GM06990 (cell line): ENCODE measurements at regions not wholly inside any gene's neighbourhood (a gene's known extent, or its start where the extent isn't known, plus 50 kb on each side); places are given as distances from the start of the nearest gene placed in this dataset.

Source experiments
- DNase-seq: peaks from one replicate; pipeline ENCODE4 v3.0.0-alpha.2; 2011; ENCODE audit not compliant: insufficient read length; ENCODE audit errors: extremely low read depth
- H3K27me3 ChIP-seq: replicated peaks from 2 replicates; pipeline ENCODE4 v1.6.0; 2011; ENCODE audit warnings: low read length; ENCODE audit not compliant: control insufficient read depth, insufficient read depth
- H3K36me3 ChIP-seq: 2 replicates; pipeline ENCODE4 v1.5.1; 2011; ENCODE audit warnings: low read length; ENCODE audit not compliant: control insufficient read depth, insufficient read depth
- H3K4me3 ChIP-seq: replicated peaks from 2 replicates; pipeline ENCODE4 v1.5.1; 2011; ENCODE audit warnings: low read depth, mild to moderate bottlenecking, control low read depth, low read length
- TF ChIP-seq, protein P1 (sequence below): IDR thresholded peaks from 2 replicates; pipeline ENCODE4 v1.5.1; 2011; ENCODE audit warnings: low read length, control low read depth, mild to moderate bottlenecking, inconsistent platforms; ENCODE audit not compliant: insufficient read depth, poor library complexity, severe bottlenecking

DNA sequence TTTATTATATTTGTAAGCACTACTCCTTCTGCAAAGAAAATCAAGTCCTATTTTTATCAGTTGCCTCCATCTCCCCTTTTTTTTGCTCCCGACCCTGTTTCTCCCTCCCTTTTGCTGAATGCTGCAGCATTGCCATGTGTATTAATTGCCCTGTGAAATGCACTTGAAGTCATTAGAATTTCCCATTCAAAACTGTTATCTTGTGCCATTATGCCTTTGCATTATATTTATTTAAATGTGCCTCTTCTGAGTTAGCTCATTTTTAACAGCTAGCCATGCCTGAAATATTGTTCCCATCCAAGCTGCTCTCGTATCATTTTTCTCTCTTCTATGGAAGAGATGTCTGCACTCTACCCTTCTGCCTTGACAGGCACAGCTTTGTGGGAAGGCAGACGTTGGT is 404.0 kb upstream of the PLXNA2 start:
- H3K36me3 ChIP-seq = no peaks in the 10 kb centered on the region
- TF ChIP-seq, protein P1, sequence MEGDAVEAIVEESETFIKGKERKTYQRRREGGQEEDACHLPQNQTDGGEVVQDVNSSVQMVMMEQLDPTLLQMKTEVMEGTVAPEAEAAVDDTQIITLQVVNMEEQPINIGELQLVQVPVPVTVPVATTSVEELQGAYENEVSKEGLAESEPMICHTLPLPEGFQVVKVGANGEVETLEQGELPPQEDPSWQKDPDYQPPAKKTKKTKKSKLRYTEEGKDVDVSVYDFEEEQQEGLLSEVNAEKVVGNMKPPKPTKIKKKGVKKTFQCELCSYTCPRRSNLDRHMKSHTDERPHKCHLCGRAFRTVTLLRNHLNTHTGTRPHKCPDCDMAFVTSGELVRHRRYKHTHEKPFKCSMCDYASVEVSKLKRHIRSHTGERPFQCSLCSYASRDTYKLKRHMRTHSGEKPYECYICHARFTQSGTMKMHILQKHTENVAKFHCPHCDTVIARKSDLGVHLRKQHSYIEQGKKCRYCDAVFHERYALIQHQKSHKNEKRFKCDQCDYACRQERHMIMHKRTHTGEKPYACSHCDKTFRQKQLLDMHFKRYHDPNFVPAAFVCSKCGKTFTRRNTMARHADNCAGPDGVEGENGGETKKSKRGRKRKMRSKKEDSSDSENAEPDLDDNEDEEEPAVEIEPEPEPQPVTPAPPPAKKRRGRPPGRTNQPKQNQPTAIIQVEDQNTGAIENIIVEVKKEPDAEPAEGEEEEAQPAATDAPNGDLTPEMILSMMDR = no peak
- no peak for DNase-seq
- H3K27me3 ChIP-seq = no peaks in the 10 kb centered on the region
- no peak overlapping the region for H3K4me3 ChIP-seq

DNA sequence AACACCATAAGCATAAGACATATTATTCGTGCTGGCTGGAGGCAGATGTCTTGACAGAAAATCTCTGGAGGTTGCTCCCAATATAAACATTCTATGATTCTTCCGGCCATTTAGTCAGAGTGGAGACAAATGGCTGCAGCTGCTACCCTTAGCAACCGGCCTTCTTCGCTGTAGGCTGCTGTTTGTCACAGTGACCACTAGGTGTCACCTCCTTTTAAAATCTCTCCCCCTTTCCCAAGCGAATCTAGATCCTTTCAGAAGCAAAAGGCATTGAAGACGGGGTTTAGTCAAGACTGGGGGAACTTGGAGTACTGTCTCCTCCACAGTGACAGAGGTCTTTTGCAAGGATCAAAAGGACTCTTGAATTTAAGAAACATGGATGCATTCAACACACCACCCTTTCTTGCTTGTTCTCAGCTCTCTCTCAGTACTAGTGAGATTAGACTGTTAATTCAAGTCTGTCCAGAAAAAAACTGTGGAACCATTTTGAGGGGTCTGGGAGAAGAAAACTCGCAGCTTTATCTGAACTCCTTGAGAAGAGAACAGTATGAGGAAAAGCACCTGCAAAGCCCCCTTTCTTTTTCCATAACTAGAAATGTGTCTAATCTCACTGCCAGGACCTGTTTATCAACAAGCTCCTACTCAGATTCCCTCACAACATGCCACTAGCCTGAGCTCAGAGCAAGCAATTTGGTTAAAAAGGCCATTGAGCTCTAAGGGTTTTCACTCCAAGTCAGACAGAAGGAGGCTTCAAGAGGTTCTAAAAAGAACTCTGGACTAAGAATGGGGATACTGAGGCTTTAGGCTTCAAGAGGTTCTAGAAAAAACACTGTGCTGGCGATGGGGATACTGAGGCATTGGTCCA is 408.3 kb upstream of the PLXNA2 start:
- TF ChIP-seq, protein P1 = peak; percentile 86
- DNase-seq = no peak
- no peaks in the 10 kb centered on the region; the same call in 1 of the 2 replicates for H3K27me3 ChIP-seq
- H3K4me3 ChIP-seq = no peak overlapping the region
- H3K36me3 ChIP-seq = no peaks in the 10 kb centered on the region

GRCh38 chr1:208653426-208653825 is 409.2 kb upstream of the PLXNA2 start:
- H3K27me3 ChIP-seq = no peaks in the 10 kb centered on the region; the same call in 1 of the 2 replicates
- no peak for DNase-seq
- H3K36me3 ChIP-seq = no peaks in the 10 kb centered on the region
- TF ChIP-seq, protein P1 = no peak
- no peak overlapping the region for H3K4me3 ChIP-seq

DNA sequence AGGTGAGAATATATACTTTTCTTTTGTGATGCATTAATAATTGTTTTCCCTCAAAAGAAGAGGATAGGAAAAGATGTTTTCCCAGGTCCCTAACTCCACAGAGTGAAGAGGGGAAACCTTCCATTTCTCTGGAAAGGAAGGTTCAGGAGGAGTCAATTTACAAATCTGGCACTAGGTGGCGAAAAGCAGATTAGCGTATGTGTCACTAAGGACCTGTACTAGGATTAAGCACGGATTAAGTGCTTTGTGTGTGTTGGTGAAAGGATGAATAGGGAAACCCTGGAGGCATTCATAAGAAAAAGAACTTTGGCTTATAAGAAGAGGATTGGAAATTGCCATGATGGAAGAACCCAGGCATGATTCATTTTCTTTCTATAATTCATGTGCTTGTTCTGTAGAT is 410.1 kb upstream of the PLXNA2 start:
- no peak for DNase-seq

GRCh38 chr1:208665936-208666335 is 421.8 kb upstream of the PLXNA2 start:
- TF ChIP-seq, protein P1 = no peak
- DNase-seq = no peak
- Histone ChIP-seq H3K36me3 (no peaks in the 10 kb centered on the region), H3K27me3 (peaks cover 1% of the 10 kb centered on the region), H3K4me3 (no peak overlapping the region)

More for the DNA sequence above, 410.1 kb upstream of the PLXNA2 start:
- Histone ChIP-seq H3K27me3 (no peaks in the 10 kb centered on the region; the same call in 1 of the 2 replicates), H3K36me3 (no peaks in the 10 kb centered on the region), H3K4me3 (no peak overlapping the region)
- TF ChIP-seq, protein P1 = peak; percentile 56
